RWPE2 (cell line): ENCODE measurements at regions not wholly inside any gene's neighbourhood (a gene's known extent, or its start where the extent isn't known, plus 50 kb on each side); places are given as distances from the start of the nearest gene placed in this dataset.

Source experiments
- ATAC-seq: fragments of 200-7000 bp; cut with Tn5 transposase; 3 replicates; pipeline ENCODE4 v1.9.1; 2021; ENCODE audit warnings: low read depth
- DNase-seq: peaks from one replicate; pipeline ENCODE4 v3.0.0-alpha.2; 2020; ENCODE audit warnings: low spot score
- H3K27ac ChIP-seq: fragments of 450-650 bp; 2 replicates; pipeline ENCODE4 v1.5.1; 2017; ENCODE audit warnings: mild to moderate bottlenecking; ENCODE audit not compliant: poor library complexity, severe bottlenecking
- H3K27me3 ChIP-seq: fragments of 250-450 bp; sonication (Bioruptor Pico); 2 replicates; pipeline ENCODE4 v1.5.1; 2021; ENCODE audit warnings: mild to moderate bottlenecking, moderate library complexity; ENCODE audit not compliant: insufficient read depth, poor library complexity, severe bottlenecking
- H3K36me3 ChIP-seq: fragments of 250-450 bp; sonication (Bioruptor Pico); 2 replicates; pipeline ENCODE4 v1.5.1; 2020; ENCODE audit warnings: low read depth, mild to moderate bottlenecking, moderate library complexity
- H3K4me1 ChIP-seq: fragments of 250-450 bp; sonication (Bioruptor Pico); 2 replicates; pipeline ENCODE4 v1.5.1; 2021; ENCODE audit warnings: mild to moderate bottlenecking, moderate library complexity; ENCODE audit not compliant: insufficient read depth, poor library complexity, severe bottlenecking
- H3K4me3 ChIP-seq: fragments of 250-450 bp; sonication (Bioruptor Pico); 2 replicates; pipeline ENCODE4 v1.5.1; 2021; ENCODE audit warnings: mild to moderate bottlenecking, moderate library complexity; ENCODE audit not compliant: severe bottlenecking
- H3K9me3 ChIP-seq: fragments of 250-450 bp; sonication (Bioruptor Pico); 2 replicates; pipeline ENCODE4 v1.5.1; 2021; ENCODE audit warnings: mild to moderate bottlenecking, moderate library complexity; ENCODE audit not compliant: severe bottlenecking
- TF ChIP-seq, protein P1 (sequence below): fragments of 450-650 bp; IDR thresholded peaks from one replicate; pipeline ENCODE4 v1.5.1; 2017; ENCODE audit warnings: mild to moderate bottlenecking, moderate library complexity; ENCODE audit not compliant: poor library complexity, severe bottlenecking

GRCh38 chr5:2163940-2164490 is 281.3 kb upstream of the IRX4 start:
- ATAC-seq (no peak), DNase-seq (peak; percentile 63)
- no peaks in the 10 kb centered on the region for H3K4me1 ChIP-seq
- H3K36me3 ChIP-seq: no peaks in the 10 kb centered on the region
- H3K27ac ChIP-seq: no peak overlapping the region
- no peaks in the 10 kb centered on the region for H3K9me3 ChIP-seq
- no peak overlapping the region for H3K4me3 ChIP-seq
- peaks cover 7% of the 10 kb centered on the region for H3K27me3 ChIP-seq
- TF ChIP-seq, protein P1, sequence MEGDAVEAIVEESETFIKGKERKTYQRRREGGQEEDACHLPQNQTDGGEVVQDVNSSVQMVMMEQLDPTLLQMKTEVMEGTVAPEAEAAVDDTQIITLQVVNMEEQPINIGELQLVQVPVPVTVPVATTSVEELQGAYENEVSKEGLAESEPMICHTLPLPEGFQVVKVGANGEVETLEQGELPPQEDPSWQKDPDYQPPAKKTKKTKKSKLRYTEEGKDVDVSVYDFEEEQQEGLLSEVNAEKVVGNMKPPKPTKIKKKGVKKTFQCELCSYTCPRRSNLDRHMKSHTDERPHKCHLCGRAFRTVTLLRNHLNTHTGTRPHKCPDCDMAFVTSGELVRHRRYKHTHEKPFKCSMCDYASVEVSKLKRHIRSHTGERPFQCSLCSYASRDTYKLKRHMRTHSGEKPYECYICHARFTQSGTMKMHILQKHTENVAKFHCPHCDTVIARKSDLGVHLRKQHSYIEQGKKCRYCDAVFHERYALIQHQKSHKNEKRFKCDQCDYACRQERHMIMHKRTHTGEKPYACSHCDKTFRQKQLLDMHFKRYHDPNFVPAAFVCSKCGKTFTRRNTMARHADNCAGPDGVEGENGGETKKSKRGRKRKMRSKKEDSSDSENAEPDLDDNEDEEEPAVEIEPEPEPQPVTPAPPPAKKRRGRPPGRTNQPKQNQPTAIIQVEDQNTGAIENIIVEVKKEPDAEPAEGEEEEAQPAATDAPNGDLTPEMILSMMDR: no peak

DNA sequence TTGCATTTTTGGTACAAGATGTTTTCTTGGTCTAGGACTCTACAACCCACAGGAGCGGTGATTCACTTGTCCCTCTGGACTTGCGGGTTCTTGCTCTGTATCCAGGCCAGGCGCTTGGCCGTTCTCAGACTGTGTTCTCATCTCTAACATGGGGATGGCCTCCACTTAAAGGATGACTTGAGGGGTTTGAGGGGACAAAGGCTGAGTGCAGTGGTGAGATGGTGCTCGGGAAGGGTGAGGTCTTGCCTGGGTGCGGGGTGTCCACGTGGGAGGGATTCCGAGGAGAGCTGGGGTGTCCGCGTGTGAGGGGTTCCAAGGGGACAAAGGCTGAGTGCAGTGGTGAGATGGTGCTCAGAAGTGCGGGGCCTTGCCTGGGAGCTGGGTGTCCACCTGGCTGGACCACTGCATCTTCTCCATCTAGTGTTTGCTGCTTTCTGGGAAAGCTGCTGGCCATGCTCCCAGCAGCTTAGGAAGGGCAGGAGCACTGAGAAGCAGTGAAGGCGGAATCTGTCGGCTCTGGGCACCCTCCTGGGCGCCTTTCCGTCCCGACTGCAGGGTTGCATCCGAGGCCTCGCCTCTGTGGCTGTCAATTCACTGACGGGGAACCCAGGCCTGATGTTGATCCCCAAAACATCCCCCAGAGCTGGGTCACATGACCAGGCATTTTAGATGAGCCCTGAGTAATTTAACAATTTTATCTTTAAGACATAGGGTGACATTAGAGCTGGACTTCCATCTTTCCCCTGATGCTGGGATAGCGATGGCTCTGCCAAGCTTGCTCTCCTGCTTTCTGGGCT is 280.5 kb upstream of the IRX4 start:
- DNase-seq (peak; percentile 19), ATAC-seq (no peak)
- H3K9me3 ChIP-seq: no peaks in the 10 kb centered on the region
- no peak overlapping the region for H3K4me3 ChIP-seq
- no peaks in the 10 kb centered on the region for H3K36me3 ChIP-seq
- peaks cover 6% of the 10 kb centered on the region for H3K27me3 ChIP-seq
- TF ChIP-seq, protein P1: no peak
- peaks cover 2% of the 10 kb centered on the region for H3K4me1 ChIP-seq
- no peak overlapping the region for H3K27ac ChIP-seq

- DNase-seq (no peak), ATAC-seq (no peak)
- Histone ChIP-seq H3K27me3 (peaks cover 6% of the 10 kb centered on the region), H3K9me3 (no peaks in the 10 kb centered on the region), H3K4me1 (peaks cover 5% of the 10 kb centered on the region), H3K4me3 (no peak overlapping the region), H3K27ac (no peak overlapping the region), H3K36me3 (no peaks in the 10 kb centered on the region)
- TF ChIP-seq, protein P1: no peak
Observed at GRCh38 chr5:2160811-2161210, 278.1 kb upstream of the IRX4 start.

DNA sequence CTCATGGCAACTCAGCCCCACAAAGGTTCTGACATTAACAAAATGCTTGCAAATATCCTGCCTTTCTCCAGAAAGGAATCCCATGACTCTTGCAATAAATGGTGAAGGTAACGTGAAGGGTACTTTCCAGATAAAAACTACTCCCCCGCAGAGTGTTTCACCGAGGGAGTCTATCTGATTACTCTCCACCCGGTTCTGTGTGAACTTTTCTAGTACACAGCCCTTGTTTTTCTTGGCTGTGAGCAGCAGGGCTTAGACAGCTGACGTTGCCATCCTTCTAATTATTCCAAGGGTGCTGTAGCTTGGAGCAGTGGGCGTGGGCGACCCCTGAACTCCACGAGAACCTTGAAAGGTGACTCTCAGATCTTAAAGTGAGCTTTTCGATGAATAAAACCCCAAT is 276.0 kb upstream of the IRX4 start:
- Histone ChIP-seq H3K9me3 (no peaks in the 10 kb centered on the region), H3K27ac (no peak overlapping the region), H3K4me1 (peaks cover 5% of the 10 kb centered on the region), H3K36me3 (no peaks in the 10 kb centered on the region), H3K4me3 (no peak overlapping the region), H3K27me3 (no peaks in the 10 kb centered on the region)
- TF ChIP-seq, protein P1: no peak
- no peak for DNase-seq
- no peak for ATAC-seq

DNA sequence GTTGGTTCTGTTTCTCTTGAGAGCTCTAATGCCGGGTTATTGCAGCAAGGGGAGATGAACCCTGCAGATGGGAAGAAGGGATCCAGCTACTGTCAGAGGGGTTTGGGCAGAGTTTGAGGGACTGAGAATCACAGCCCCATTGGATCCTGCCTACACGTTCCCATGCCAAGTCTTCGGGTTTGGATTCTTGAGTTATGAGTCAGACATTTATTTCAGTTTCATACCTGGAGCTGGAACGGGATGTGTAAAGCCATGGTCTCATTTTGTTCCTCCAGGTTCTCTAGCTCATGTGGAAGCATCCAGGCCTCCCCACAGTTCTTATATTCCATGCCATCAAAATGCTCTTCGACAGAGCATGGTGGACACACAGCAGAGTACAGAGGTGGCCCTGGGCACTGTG is 275.4 kb upstream of the IRX4 start:
- Histone ChIP-seq H3K9me3 (no peaks in the 10 kb centered on the region), H3K4me1 (peaks cover 5% of the 10 kb centered on the region), H3K4me3 (no peak overlapping the region), H3K36me3 (no peaks in the 10 kb centered on the region), H3K27me3 (no peaks in the 10 kb centered on the region), H3K27ac (no peak overlapping the region)
- no peak for DNase-seq
- peak; percentile 71 for ATAC-seq
- TF ChIP-seq, protein P1: no peak
